Hematopoietic multipotent progenitor cell treated with erythropoietin and hydrocortisone succinate and interleukin-3 and kit ligand, for 4 days (in vitro differentiated cells): ENCODE measurements at regions not wholly inside any gene's neighbourhood (a gene's known extent, or its start where the extent isn't known, plus 50 kb on each side); places are given as distances from the start of the nearest gene placed in this dataset.
A peak's percentile ranks its signal among the peaks of the same experiment; 100 is the strongest.
"Not testable (repeated sequence)": the region's sequence is repeated elsewhere in the genome, so short reads cannot be mapped to it uniquely, and the experiment has no call there.

Source experiments
- DNase-seq: peaks from one replicate; pipeline ENCODE4 v3.0.0-alpha.2; 2015

- DNase-seq = no peak
Observed at GRCh38 chr20:12130781-12131180, 213.1 kb downstream of the BTBD3 start.

DNA sequence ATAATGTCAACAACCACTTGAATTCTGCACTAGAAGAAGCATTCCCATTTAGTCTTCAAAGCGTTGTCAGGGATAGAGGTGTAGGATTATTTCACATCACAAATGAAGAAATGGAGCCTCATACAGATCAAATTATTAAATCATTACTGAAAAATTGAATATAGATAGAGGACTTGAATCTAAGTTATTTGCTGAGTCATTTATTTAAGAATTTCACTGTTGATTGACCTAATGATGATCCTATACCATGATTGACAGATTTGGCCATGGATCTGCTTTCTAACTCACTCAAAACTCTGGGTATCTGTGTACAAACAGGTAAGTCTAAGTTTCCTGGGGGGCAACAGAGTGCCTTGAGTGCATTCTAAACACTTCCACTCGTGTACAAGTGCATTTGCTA lies 215.9 kb downstream of the BTBD3 start:
- DNase-seq = no peak

DNA sequence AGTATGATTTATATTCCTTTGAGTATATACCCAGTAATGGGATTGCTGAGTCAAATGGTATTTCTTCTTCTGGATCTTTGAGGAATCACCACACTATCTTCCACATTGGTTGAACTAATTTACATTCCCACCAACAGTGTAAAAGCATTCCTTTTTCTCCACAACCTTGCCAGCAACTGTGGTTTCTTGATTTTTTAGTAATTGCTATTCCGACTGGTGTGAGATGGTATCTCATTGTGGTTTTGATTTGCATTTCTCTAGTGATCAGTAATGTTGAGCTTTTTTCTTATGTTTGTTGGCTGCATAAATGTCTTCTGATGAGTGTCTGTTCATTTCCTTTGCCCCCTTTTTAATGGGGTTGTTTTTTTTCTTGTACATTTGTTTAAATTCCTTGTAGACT lies 228.3 kb downstream of the BTBD3 start:
- not testable (repeated sequence) for DNase-seq

- no peak for DNase-seq
Observed at GRCh38 chr20:12152996-12153395, 235.3 kb downstream of the BTBD3 start.

- DNase-seq = no peak
Observed at GRCh38 chr20:12153628-12154027, 235.9 kb downstream of the BTBD3 start.

DNA sequence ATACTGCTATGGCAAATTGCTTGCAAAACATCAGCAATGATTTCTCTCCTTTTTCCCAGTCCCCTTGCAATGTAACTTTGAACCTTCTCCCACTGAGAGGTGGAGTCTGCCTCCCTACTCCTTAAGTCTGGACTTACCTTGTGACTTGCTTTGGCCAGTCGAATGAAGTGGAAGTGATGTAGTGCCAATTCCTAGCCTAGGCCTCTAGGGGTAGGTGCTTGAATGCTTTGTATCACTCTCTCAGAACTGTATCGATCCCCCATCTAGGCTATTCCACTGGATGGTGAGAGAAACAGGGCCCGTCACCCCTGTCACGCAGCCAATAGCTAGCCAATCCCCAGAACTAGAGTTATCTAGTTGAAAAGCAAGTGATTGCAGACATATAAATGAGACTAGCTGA lies 238.6 kb downstream of the BTBD3 start:
- no peak for DNase-seq

DNA sequence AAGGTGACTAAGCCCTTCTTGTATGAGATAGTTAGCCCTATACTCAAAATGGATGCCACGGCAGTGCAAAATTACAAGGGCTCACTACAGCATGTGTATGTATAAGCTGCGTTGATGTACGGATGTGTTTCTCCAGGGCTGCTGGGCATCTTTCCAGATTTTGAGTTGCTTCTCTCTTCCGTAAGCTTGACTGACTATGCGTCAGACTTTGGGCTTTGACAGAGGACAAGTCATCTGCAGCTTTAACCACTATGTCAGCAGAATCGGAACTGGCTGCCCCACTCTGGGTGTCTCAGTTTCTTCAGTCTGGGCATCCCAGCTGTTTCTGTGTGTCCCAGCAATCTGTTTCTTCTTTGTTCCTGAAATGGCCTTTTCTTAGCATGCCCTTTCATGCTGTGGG lies 241.6 kb downstream of the BTBD3 start:
- DNase-seq = no peak

- DNase-seq = no peak
Observed at GRCh38 chr20:12161734-12162133, 244.0 kb downstream of the BTBD3 start.

DNA sequence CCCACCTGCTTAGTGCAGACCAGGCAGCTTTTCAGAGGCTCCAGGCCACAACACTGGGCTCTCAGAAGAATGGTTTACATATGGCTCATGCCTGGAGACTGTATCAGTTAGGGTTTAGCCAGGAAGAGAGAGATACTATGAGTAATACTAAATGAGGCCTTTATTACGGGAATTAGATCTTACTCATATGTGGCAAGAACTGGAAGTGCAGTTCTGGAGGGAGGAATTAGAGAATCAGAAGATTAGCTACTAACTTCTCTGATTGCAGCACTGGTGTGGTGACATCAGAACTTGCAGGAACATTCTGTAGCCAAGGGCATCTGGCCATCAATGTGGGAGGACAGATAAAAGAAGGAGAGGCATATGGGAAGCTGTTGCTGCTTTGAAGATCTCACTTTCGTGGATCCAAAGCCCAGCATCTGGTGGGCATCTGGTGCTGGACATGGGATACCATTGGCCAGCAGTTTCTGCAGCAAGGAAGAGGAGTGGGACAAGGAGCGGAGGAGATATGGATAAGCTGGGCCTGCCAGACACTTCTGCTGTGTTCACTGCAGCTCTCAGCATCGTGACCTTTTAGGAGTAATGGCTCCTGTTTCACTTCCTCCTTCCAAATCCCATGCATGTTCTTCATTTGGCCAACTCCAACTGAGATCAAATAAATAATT lies 248.5 kb downstream of the BTBD3 start:
- DNase-seq = no peak

DNA sequence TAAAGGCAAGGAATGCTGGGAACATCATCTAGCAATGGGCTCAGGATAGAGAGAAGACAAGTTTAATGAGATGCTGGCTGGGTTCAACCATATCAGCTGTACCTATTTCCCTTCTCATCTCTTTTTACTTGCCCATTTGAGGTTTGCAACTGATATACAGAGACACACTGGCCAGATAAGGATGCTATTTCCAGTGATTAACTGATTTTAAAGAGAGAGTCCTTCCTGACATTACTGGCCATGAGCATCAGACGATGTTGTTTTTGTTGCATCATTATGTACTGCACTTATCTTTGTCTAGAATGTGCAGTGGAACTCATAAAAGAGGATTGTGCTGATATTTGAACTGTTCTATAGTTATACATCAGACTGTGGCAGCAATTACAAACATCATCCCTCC lies 252.7 kb downstream of the BTBD3 start:
- DNase-seq = no peak

- DNase-seq = peak; percentile 33
Observed at GRCh38 chr20:12171923-12172524, 254.3 kb downstream of the BTBD3 start.

GRCh38 chr20:12173347-12174012 lies 255.8 kb downstream of the BTBD3 start:
- DNase-seq = no peak

DNA sequence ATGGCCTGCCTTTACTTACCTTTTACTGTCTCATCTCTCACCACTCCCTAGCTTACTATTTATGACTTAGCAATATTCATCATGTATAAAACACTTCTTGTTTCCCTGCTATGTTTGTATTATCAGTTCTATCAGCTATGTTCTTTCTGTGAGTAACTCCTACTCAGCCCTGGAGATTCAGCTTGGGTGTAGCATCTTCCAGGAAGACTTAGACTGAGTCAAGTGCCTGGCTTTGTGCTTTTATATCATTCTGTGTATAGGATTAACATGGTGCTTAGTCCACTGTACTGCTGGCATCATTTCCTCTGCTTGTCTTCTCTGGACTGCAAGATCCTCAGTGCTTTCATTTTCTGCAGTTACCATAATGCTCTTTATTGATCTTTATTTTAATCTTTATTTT lies 257.8 kb downstream of the BTBD3 start:
- DNase-seq = no peak

DNA sequence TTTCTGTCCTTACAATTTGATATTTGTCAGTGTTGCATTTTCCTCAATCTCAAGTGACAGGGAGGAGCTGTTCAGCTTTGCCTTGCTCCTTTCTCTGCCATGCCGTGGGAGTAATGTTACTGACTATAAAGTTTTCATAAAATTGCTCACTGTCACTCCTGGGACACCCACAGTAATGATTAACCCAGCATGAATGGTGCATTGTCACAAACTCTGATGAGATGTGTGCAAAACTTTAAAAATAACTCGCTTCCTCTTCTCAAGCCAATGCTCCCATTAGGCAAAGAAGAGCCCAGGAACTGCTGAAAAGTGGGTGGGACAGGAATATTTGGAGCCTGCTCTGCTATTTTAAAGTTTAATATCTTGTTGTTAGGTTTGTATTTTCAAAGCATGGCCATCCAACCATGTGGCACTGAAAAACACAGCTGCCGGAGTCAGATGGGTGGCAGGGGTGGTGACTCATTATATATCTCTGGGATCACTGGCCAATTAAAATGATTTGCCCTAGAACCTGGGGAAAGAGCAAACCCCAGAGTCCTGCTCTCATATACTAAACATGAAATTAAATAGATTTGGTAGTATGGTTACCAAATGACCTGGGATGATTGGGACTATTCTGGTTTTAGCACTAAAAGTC lies 260.1 kb downstream of the BTBD3 start:
- DNase-seq = no peak

DNA sequence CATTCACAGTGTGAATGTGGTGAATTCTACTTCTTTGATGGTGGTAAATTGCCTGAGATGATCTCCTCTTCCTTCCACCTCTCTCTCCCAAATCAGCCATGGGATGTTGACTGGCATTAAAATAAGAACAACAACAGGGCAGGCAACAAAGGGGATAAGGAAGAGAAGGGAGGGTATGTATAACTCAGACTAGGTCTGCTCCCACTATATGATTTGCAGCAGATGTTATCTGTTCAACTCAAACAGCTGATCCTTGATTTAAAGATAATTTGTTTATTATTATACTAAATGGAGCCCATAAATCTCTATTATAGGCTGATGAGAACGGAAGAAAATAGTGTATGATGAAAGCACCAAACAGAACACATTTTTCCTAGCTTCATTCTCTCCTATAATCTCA lies 262.0 kb downstream of the BTBD3 start:
- DNase-seq = no peak

GRCh38 chr20:12180107-12180661 lies 262.5 kb downstream of the BTBD3 start:
- DNase-seq = no peak

DNA sequence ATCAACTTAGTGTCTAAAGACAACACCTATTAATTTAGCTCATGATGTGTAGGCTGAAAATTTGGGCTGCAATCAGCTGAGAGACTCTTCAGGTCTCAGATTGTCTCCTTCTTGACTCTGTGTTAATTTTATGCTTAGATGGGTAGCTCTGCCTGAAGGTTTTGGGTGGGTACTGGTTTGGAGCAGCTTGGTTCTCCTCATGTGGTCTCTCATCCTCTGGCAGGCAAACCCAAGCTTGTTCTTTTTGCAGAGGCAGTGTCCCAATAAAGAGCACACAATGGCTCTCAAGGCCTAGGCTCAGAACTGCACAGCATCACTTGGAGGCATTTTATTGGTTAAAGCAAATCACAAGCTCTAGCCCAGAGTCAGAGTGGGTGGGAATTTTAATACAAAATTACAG lies 280.6 kb downstream of the BTBD3 start:
- no peak for DNase-seq

DNA sequence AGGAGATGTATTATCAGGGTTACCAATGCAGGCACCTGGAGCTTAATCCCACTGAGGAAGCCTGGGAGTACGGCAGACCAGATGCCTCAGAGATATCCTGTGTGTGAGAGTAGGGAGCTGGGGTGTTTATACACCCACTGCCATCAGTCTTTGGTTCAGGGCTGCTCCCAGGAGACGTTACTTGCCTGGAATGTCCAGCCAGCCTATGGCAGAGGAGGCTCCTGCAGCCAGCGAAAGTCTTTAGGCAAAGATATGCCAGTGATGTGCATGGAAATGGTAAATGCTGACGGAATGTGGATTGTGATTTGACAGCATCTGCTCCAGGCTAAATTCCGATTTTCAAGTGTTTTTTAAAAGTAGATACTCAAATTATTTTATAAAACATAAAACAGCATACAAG lies 282.0 kb downstream of the BTBD3 start:
- no peak for DNase-seq

DNA sequence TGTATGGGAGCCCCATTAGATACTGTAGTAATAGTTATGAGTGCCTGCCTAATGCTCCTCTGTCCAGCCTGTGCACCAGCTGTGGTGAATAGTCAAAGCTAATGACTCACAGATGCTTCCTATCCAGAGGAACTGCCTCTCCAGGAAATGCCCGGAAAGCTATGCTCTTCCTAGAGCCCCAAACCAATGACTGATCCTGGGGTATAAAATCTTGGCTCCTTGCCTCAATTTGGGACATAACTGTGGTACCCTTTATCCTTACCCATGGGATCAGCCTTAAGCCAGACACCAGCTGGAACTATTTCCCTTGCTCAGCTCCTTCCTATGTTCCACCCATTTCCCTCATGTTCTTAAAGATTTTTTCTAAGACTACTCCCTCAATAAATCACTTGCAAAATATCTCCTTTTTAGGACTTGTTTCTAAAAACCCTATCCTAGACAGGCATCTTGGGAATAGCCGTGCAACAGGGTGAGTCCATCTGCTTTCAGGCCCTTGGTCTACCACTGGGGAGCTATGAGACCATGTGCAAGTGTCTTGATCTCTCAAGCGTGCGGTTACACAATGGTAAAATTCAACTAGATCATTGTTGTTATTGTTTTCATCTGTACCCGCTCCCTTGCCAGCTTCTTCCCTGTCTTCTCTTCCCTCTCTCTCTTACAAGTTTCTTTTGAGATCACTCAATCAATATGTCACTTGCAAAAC lies 283.7 kb downstream of the BTBD3 start:
- DNase-seq = no peak

- DNase-seq = no peak
Observed at GRCh38 chr20:12203399-12203798, 285.7 kb downstream of the BTBD3 start.

DNA sequence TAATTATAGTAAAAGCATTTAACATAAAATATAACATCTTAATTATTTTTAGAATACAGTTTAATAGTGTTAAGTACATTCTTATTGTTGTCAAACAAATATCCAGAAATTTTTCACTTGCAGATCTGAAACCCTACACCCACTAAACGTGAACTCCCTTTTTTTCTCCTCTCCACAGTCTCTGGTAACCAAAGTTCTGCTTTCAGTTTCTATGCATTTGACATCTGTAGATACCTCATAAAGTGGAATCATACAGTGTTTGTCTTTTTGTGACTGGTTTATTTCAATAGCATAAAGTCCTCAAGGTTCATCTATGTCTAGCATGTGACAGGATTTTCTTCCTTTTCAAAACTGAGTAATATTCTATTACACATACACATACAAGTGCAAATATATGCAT lies 286.3 kb downstream of the BTBD3 start:
- no peak for DNase-seq

- peak; percentile 59 for DNase-seq
Observed at GRCh38 chr20:12207875-12208274, 290.2 kb downstream of the BTBD3 start.

- no peak for DNase-seq
Observed at GRCh38 chr20:12210591-12210990, 292.9 kb downstream of the BTBD3 start.
